Smooth muscle cell (in vitro differentiated cells): ENCODE measurements at regions not wholly inside any gene's neighbourhood (a gene's known extent, or its start where the extent isn't known, plus 50 kb on each side); places are given as distances from the start of the nearest gene placed in this dataset.

Experiments used
- DNase-seq: peaks from one replicate; lab custom pipeline; 2025; ENCODE audit not compliant: unreplicated experiment; lab: John Stamatoyannopoulos, UW
- H2AFZ ChIP-seq: fragments of 200-600 bp; sonication (generic); 2 replicates; pipeline ENCODE4 v1.6.0; 2016; ENCODE audit warnings: antibody characterized with exemption, low read depth, mild to moderate bottlenecking
- H3F3A ChIP-seq: fragments of 200-600 bp; sonication (generic); 2 replicates; pipeline ENCODE4 v1.6.0; 2017; ENCODE audit warnings: antibody characterized with exemption, low read depth
- H3K27ac ChIP-seq: fragments of 200-600 bp; sonication (generic); 2 replicates; pipeline ENCODE4 v1.5.1; 2016; ENCODE audit warnings: low read depth, mild to moderate bottlenecking
- H3K27me3 ChIP-seq: fragments of 200-600 bp; sonication (generic); 2 replicates; pipeline ENCODE4 v1.6.1; 2016; ENCODE audit warnings: low read depth, mild to moderate bottlenecking
- H3K36me3 ChIP-seq: fragments of 200-600 bp; sonication (generic); 2 replicates; pipeline ENCODE4 v1.5.1; 2016; ENCODE audit warnings: low read depth
- H3K4me1 ChIP-seq: fragments of 200-600 bp; sonication (generic); 2 replicates; pipeline ENCODE4 v1.5.1; 2016; ENCODE audit warnings: low read depth
- H3K4me2 ChIP-seq: fragments of 200-600 bp; sonication (generic); 2 replicates; pipeline ENCODE4 v1.6.0; 2016; ENCODE audit warnings: mild to moderate bottlenecking
- H3K4me3 ChIP-seq: fragments of 200-600 bp; sonication (generic); 2 replicates; pipeline ENCODE4 v1.5.1; 2016; ENCODE audit warnings: mild to moderate bottlenecking
- H3K79me2 ChIP-seq: fragments of 200-600 bp; sonication (generic); 2 replicates; pipeline ENCODE4 v1.6.0; 2016; ENCODE audit warnings: low read depth, mild to moderate bottlenecking
- H3K9ac ChIP-seq: fragments of 200-600 bp; sonication (generic); 2 replicates; pipeline ENCODE4 v1.6.0; 2016; ENCODE audit warnings: low read depth
- H3K9me3 ChIP-seq: fragments of 200-600 bp; sonication (generic); replicated peaks from 2 replicates; pipeline ENCODE4 v1.5.1; 2016; ENCODE audit warnings: low read depth
- H4K20me1 ChIP-seq: fragments of 200-600 bp; sonication (generic); 2 replicates; pipeline ENCODE4 v1.6.0; 2016; ENCODE audit warnings: low read depth
- CTCF ChIP-seq: fragments of 200-600 bp; sonication (generic); IDR thresholded peaks from 2 replicates; pipeline ENCODE4 v1.5.1; 2017; ENCODE audit warnings: borderline replicate concordance, mild to moderate bottlenecking, antibody characterized with exemption; ENCODE audit not compliant: insufficient read depth, poor library complexity, severe bottlenecking
- WGBS: methylation state at CpG from one replicate; pipeline ENCODE4 v1.1.7; 2016; ENCODE audit warnings: low lambda C conversion rate; 5-methylcytosine and 5-hydroxymethylcytosine counted together

- no peak for DNase-seq
- TF ChIP-seq CTCF = no peak
- no peaks in the 10 kb centered on the region for H3K4me1 ChIP-seq
- no peaks in the 10 kb centered on the region for H3K9me3 ChIP-seq
- H3K27me3 ChIP-seq = no peaks in the 10 kb centered on the region
- peaks cover 6% of the 10 kb centered on the region for H3F3A ChIP-seq
- H3K4me2 ChIP-seq = no peak overlapping the region
- no peaks in the 10 kb centered on the region for H4K20me1 ChIP-seq
- H3K79me2 ChIP-seq = no peaks in the 10 kb centered on the region
- H3K4me3 ChIP-seq = no peak overlapping the region
- no peak overlapping the region for H3K27ac ChIP-seq
- WGBS = 84% methylated on average over 2 of the region's 2 CpGs
- no peak overlapping the region for H2AFZ ChIP-seq
- no peak overlapping the region for H3K9ac ChIP-seq
- no peaks in the 10 kb centered on the region for H3K36me3 ChIP-seq
Observed at GRCh38 chr2:64757126-64757525, 103.4 kb upstream of the SERTAD2 start.

GRCh38 chr2:64760128-64760527, 106.4 kb upstream of the SERTAD2 start:
- no peaks in the 10 kb centered on the region for H3K4me1 ChIP-seq
- no peaks in the 10 kb centered on the region for H4K20me1 ChIP-seq
- no peak for DNase-seq
- H3K27me3 ChIP-seq = no peaks in the 10 kb centered on the region
- no peaks in the 10 kb centered on the region for H3K9me3 ChIP-seq
- H3K79me2 ChIP-seq = no peaks in the 10 kb centered on the region
- H3K27ac ChIP-seq = no peak overlapping the region
- H3K9ac ChIP-seq = no peak overlapping the region
- H3K4me2 ChIP-seq = no peak overlapping the region
- TF ChIP-seq CTCF = no peak
- no peak overlapping the region for H2AFZ ChIP-seq
- H3K36me3 ChIP-seq = no peaks in the 10 kb centered on the region
- 97% methylated on average over 5 of the region's 5 CpGs for WGBS
- no peaks in the 10 kb centered on the region for H3F3A ChIP-seq
- no peak overlapping the region for H3K4me3 ChIP-seq

DNA sequence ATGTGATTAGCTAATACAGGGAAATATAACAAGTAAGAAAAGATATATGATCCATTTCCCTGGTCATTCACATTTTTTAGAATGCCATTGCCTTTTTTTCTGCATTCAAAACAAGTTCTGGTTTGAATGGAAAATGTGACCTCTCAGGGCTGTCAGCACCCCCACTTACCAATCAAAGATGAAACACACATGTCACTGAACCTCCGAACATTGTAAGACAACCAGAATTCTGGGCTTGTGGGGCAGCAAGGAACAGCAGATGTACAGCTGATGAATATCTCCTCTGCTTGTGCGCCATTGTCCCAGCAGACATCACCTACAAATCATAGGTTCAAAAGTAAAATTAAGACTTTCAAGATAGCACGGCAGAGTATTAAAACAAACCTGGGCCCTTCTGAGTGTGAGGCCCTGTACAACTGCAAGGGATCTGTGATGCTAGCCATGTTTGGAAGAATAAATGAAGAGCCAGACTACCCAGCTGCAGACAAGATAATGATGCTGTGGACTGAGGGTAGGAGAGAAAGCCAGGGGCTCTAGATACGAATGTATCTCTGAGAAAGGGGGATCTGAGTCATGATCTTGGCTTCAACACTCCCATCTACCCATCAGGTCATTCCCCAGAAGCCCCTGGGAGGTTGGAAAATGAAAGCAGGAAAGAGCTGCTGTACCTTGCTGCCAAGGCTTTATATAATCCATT, 108.7 kb upstream of the SERTAD2 start:
- Histone ChIP-seq H4K20me1 (no peaks in the 10 kb centered on the region), H3K27me3 (no peaks in the 10 kb centered on the region), H3K4me1 (peaks cover 4% of the 10 kb centered on the region), H3K27ac (no peak overlapping the region), H3K9me3 (no peaks in the 10 kb centered on the region), H3K4me3 (no peak overlapping the region), H3K79me2 (no peaks in the 10 kb centered on the region), H3K9ac (no peak overlapping the region), H3K36me3 (no peaks in the 10 kb centered on the region), H3F3A (no peaks in the 10 kb centered on the region), H3K4me2 (no peak overlapping the region), H2AFZ (peak overlapping the region; percentile 34)
- 69% methylated on average over 4 of the region's 4 CpGs for WGBS
- no peak for DNase-seq
- TF ChIP-seq CTCF = no peak

DNA sequence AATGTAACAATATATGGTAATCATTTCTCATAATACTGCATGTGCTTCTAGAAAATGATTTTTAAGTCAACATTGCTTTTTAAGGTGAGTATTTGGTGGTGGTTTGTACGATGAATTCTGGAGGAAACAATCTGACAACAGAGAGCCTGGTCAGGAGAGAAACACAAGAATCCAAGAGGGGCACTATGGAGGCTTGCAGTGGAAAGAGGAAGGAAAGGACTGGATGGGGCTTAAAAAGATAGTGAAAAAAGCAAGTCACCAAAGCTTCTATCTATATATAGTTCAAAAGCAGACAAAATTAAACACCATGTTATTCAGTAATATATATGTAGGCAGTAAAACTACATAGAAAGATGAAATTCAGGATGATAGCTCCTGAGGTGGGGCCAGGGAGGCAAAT, 109.4 kb upstream of the SERTAD2 start:
- DNase-seq = no peak
- no peaks in the 10 kb centered on the region for H3F3A ChIP-seq
- no peak overlapping the region for H3K4me3 ChIP-seq
- no peak for TF ChIP-seq CTCF
- no peaks in the 10 kb centered on the region for H3K9me3 ChIP-seq
- peak overlapping the region; percentile 34 for H2AFZ ChIP-seq
- H3K79me2 ChIP-seq = no peaks in the 10 kb centered on the region
- no peak overlapping the region for H3K27ac ChIP-seq
- H3K9ac ChIP-seq = no peak overlapping the region
- no peak overlapping the region for H3K4me2 ChIP-seq
- peaks cover 4% of the 10 kb centered on the region for H3K4me1 ChIP-seq
- 83% methylated on average over 1 of the region's 1 CpG for WGBS
- no peaks in the 10 kb centered on the region for H3K36me3 ChIP-seq
- no peaks in the 10 kb centered on the region for H4K20me1 ChIP-seq
- no peaks in the 10 kb centered on the region for H3K27me3 ChIP-seq
